HG02943 (cell line): ENCODE measurements at regions not wholly inside any gene's neighbourhood (a gene's known extent, or its start where the extent isn't known, plus 50 kb on each side); places are given as distances from the start of the nearest gene placed in this dataset.
"Not testable (repeated sequence)": the region's sequence is repeated elsewhere in the genome, so short reads cannot be mapped to it uniquely, and the experiment has no call there.

ENCODE experiments used
- ATAC-seq: cut with Tn5 transposase; IDR thresholded peaks from one replicate; pipeline ENCODE4 v1.9.1; 2021; ENCODE audit warnings: mild to moderate bottlenecking, low read depth, moderate library complexity; ENCODE audit not compliant: unreplicated experiment

DNA sequence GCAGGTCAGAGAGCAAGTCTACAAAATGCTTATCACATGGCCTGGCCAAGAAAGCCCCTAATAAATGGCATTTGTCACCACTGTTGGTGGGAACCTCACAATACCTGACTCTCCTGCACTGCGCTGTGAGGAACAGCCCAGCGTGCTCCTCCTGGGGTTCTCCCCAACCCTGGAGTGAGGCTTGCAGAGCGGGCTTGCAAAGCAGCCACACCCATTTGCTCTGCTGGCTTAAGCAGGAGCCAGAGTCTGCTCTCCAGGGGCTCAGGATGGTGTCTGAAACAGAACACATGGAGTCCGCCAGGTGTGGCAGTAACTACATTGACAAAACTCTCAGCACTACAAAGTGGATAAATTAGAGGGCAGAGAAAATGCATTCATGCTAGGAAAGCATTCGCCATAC lies 331.0 kb upstream of the CCL2 start:
- ATAC-seq, result no peak

DNA sequence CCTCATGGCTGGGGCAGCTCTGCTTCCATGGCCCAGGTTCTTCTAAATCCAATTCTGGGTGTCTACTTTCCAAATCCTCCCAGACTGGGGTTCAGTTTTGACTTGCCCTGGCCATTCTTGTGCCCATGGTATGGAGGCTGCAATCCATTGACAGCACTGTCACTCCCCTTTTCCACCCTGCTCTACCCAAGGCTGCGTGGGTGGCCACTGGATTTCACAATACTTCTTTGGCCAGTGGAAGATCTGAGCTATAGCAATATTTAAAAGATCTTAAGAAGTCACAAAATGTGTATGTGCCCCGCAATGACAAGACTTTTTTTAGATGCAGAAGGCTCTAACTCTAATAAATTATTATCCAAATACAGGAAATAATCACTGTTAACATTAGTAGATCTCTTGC lies 329.4 kb upstream of the CCL2 start:
- no peak for ATAC-seq

DNA sequence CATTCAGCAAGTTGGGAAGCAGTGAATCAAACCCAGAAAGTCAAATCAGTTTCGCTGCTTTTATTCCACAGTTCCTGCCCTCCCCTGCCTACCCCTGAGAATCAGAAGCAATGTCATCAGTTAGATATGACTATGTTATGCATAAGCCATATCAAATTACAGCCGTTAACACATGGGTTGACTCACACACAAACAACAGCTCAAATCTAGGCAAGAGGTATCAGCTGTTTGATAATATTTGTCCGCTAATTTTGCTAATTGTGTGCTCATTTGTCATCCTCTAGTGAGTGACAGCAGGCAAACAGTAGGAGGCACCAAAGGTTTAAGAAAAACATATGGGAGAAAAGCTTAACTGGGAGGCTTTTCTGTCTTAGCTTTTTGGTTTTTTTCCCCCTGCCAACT lies 327.4 kb upstream of the CCL2 start:
- no peak for ATAC-seq

DNA sequence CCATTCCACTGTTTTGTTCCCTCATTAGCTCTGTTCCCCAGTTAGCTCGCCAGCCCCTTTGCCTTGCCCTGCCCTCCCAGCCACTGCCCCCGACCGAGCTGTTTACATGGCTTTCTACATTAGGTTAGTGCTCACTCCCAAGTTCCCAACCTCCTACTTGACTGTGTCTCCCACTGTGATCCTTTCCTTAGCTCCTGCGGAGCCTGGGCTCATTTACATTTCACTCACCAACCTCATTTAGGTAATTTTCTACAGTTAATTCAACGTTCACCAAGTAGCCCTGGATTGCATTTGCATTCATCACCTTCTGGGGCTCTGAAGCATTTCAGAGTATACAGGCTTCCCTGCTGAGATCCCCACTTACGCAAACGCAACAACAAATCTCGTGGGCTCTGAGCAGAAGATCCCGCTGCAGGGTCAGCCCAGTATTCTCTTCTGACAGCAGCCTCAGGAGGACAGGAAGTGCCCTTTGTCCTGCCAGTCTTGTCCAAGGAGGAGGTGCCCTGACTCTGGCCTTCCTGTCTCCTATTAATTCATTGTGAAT lies 325.8 kb upstream of the CCL2 start:
- no peak for ATAC-seq

DNA sequence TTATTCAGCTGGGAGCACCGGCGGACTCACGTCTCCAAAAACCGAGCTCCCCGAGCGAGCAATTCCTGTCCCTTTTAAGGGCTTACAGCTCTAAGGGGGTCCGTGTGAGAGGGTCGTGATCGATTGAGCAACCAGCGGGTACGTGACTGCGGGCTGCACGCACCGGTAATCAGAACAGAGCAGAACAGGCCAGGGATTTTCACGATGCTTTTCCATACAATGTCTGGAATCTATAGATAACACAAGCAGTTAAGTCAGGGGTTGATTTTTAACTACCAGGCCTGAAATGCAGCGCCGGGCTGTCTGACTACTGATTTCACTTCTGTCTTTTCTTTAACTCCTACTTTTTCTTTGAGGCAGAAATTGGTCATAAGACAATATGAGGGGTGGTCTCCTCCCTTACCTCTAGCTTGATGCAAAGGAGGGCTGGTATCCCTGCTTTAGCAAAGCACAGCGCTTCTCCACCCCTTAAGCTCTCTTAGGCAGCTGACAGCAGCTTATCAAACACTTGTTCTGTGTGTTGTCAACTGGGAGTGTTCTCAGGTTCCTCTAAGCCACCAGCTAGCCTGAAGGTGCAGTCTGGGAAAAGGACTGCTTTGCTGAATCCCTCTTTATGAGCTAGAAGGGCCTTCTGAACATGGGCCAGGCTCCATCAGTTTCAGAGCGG lies 323.8 kb upstream of the CCL2 start:
- not testable (repeated sequence) for ATAC-seq

DNA sequence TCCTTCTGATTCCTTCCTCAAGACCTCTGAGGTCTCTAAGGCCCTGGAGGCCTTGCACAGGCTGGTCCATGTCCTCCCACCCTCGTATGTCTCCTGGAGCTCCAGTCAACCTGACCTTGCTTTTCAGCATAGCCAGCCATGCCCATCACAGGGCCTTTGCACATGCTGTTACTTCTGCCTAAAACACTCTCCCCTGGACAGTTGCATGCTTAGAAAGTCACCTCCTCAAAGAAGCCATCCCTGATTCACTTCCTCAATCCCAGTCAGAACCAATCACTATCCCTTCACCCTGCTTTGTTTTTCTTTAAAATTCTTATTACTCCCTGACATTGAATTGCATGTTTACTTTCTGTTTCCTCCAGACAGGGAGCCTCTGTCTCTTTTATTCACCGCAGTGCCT lies 322.1 kb upstream of the CCL2 start:
- no peak for ATAC-seq

DNA sequence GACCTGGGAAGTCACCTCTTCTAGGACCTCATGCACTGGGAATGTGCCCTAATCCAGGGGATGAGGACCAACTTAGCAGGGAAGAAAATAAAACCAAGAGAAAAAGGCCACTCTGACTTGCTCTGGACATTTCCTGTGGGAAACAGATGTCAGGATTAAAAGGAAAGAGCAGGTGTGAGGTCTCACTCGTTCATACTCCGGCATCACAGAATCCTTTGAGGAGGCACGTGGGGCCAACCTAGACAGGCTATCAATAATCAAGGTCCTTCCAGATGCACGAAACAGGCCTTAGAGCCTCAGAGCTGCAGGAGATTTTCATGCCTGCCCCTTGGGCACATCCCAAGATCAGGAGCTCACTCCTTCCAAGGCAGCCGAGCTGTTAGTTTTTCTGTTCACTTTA lies 321.5 kb upstream of the CCL2 start:
- no peak for ATAC-seq

DNA sequence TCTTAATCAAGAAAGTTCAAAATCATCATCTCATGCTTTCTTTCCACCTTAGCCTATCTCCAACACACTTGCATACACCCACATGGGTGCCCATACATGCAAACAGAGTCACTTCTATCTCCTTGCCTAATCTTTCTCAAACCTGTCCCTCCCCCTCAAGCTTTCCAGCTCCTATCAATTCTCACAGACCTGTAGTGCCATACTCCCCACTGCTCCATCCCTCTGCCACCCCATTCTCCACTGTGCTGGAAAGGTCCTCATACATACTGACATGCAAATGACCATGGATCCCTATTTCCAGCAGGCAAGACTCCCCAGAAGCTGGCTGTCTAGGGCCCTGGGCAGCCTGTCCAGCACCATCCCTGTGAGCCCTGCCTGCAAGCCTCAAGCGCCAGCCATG lies 320.4 kb upstream of the CCL2 start:
- no peak for ATAC-seq

DNA sequence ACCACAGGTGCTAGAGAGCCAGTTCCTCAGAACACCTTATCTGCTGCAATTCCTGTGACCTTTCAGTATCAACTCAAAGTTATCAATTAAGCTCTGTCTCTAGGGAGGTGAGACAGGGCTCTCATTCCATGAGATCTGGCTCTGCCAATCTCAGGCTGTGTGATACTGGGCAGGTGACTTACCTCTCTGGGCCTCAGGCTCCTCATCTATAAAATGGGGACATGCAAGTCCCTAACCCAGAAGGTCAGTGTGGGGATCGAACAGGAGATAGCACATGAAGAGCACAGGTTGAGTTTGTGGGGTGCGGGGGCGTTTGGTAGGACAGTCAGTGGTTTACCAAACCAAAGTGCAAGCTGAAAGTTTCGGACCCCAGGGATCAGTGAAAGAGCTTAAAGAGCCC lies 319.3 kb upstream of the CCL2 start:
- ATAC-seq, result no peak

DNA sequence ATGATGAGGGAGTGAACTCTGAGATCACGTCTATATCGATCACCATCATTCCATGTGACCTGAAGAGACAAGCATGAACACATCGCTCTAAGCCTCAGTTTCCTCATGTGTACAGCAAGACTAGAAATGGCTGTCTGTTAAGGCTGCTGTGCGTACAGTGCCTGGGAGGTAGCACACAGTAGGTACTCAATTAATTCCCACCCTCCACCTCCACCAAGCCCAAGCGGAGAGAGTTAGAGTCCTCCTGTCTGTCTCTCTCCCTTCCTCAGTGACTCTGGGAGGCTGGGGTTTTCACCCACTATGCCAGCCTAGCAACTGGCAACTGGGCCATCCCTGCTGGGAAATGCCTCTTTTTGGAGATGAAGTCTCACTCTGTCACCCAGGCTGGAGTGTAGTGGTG lies 318.3 kb upstream of the CCL2 start:
- no peak for ATAC-seq

DNA sequence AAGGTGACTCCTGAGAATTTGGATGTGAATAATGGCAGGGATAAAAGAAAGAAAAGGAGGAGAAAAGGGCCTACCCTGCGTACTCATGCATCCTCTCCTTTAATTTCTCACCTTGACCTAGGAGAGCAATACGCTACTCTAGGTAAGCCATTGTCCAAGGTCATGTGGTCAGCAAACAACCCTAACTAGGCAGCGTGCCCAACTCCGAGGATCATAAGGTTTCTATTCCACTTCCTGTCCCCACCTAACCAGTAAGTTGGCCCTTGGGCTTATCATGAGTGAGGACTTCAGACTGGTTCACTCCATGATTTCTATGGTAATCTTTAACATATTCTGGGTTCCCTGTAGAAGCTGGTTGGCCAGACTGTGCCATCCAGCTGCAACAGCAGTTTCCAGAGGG lies 315.1 kb upstream of the CCL2 start:
- ATAC-seq, result no peak

DNA sequence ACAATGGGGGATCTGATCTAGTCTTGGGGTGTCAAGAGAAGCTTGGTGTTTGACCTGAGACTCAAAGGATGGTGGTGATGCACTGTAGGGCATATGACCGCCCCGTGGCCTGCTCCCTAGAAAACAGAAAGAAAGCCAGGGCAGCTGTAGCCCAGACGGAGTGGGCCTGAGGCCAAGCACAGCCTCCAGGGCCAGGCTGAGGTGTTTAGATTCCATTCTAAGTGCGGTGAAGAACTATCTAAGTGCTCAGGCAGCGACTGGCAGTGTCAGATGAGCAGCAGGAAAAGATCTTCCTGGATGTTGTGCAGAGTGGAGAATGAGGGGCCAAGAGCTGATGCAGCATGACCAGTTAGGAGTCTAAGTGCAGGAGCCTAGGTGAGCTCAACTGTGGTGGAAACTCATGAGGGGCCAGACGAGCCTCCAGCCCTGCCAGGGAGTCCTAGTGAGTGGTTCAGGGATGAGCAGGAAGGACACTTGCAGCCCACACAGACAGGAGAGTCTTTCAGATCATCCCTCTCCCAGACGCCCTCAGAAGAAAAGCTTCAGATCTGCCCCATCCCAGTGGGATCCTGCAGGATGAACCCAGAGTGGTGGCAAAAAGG lies 314.2 kb upstream of the CCL2 start:
- ATAC-seq, result no peak

DNA sequence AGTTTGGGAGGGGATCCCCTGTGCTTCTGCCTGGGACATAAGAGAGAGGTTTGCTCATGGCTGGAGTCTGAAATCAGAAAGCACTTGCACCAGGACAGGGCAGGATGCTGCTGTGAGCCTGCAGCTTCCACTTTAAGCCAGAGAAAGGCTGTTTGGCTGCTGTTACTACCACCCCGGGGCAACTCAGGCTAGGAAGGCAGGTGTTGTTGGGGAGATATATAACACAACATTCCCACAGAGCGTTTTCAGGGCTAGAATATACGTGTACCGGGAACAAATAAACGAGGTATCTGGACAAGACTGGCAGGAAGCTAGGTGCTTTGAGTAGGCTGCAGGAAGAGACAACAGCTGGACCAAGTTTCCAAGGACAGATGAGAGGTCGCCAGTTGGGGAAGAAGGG lies 313.3 kb upstream of the CCL2 start:
- no peak for ATAC-seq

DNA sequence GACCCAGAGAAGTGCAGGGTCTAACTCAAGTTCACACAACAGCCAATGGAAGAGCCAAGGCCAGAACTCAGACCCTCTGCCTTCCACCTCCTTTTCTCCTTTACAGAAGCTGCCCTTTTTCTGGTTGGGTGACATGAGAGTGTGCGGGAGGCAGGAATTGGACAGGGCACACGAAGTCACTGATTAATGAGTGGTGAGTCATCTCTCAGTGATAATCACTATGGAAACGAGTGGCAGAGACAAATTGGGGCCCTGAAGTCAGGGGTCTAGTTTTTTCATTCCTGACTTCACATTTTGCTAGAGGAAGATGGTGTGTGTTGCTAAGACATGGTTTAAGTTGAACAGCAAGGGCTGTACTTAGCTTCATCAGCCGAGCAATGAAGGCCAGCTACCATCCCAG lies 312.7 kb upstream of the CCL2 start:
- ATAC-seq, result no peak

DNA sequence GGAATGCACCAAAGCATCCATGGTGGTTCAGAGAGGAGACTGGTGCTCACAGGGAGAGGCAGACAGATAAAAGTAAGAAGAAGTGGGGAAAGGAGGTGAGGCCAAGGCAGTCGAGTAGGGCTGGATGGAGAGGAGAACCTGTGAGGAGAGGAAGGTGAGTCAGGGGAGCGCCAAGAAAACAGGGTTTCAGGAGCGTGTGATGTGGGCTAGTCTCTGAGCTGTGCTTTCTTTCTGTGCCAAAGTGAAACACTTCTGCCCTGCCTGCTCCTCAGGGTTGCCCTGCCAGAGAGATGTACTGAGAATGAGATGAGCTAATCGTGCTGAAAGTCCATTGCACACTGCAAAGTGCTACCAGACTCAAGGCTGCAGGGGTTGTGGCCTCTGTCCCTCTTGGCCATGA lies 310.7 kb upstream of the CCL2 start:
- ATAC-seq, result no peak

DNA sequence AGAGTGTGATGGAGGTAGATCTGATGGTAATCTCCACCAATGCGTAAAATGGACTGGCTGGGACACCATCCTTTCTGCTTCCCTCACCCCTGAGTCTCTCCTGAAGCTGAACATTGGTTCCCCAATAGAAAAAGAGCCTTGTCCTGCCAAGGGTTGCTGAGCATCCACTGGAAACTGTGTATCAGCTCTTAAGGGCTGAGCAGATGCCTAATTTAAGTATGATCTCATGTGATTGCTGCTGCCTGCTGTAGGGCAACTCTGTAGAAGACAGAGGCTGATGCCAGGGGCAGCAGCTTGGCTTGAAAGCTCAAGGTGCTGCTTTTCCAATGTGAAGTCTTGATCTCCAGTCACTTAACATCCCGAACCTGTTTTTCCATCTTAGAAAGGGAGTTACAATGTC lies 310.3 kb upstream of the CCL2 start:
- no peak for ATAC-seq

DNA sequence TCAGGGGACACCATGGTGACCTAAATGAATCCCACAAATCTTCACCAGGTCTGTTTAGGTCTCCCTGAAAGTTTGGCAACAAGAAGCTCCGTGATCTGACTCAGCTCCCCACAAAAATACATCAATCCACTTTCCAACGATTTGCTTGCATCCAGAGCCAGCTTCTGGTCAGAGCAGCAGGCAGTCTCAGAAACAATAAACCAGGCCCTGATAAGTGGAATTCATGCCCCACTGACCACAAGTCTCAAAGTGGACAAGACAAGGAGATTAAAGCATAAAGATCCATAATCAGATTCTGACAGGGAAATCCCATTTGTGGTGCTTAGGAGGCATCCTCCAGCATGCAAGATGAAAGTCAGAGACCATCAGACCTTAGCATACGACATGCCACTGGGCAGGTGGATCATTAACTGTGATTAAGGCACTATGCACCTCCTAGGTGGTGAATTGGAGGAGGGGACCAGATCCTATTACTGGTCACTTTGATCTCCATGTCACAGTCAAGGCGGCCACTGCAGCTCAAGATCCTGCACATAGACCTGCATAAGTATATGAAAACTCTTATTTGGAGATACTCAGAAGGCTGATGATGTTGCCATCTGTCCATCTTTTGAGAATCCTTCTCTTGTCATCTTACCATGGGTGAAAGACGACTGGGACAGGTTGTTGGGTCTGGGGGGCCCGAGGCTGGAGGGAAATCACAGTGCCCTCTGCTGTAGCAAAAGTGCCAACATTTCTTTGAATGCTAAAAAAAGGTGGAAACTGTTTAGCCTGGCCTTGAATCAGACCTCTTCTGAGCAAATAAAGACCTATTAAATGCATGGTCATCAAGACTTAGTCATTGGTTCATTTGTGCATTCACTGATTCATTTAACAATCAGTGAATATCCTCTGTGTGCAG lies 309.2 kb upstream of the CCL2 start:
- ATAC-seq, result no peak

DNA sequence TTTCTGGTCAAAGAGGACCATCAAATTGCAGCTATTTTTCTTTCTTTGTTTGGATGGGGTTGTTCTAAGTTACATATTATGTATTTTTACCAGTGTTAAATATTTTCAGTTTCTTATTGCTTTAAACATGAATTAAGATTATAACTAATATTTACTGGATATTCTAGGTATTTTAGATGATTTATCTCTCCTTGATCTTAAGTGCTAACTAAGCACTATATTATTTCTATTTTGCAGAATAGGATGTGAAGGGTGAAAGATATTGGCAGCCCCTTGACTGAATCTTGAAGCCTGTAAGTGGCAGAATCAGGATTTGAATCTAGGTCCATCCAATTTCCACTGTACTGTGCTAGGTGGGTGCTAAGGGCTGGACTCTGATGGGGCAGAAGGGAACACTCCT lies 307.3 kb upstream of the CCL2 start:
- no peak for ATAC-seq

DNA sequence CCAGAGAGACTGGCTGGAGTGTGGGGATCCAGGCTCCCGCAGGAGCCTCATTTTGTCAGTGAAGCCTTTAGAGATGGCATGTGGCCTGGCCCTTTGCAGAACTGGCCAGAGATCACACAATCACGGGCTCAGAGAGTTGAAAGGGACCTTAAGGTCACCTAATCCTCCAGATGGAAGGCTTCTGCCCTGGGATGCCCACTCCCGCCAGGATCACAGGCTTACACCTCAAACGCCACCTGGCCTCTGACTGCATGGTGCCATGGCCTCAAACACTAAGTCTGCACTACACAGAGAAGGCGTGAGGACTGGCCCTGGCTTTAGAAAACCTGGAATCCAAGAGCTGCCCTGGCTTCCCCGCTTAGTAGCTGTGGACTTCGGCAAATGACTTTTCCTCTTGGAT lies 306.8 kb upstream of the CCL2 start:
- no peak for ATAC-seq

DNA sequence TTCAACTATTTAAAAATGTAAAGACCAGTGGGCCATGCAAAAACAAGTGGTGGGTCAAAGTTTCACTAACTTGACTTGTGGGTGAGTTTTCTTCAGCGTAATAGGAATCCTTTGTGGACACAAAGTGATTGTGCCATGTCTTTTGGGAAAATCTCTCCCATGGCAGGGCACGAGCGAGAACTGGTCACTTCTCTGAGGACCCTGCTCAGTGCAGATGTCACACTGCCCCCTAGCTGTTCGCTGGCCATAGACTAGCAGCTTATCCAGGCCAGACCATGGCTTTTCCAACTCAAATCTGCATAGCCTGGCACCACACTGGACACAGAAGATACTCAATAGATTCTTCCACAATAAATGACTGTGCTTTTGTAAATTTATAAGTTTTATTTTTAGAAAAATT lies 306.0 kb upstream of the CCL2 start:
- no peak for ATAC-seq

DNA sequence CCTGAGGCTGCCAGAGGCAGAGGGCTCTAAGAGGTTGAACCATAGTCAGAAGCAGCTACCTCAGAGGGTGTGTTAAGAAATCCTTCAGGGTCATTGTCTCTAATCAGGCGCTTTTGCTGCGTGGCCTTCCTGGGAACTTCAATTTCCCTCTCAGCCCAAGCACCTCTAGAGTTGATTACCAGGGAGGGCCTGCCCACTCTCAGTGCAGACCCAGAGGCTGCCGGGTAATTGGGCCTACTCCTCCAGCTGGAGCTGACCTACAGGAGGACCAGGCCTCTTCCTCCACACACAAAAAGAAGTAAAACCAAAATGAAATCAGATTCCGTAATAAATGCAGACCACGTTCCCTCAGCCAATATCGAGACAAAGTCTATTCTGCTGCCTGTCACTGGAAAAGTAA lies 305.0 kb upstream of the CCL2 start:
- ATAC-seq, result no peak

DNA sequence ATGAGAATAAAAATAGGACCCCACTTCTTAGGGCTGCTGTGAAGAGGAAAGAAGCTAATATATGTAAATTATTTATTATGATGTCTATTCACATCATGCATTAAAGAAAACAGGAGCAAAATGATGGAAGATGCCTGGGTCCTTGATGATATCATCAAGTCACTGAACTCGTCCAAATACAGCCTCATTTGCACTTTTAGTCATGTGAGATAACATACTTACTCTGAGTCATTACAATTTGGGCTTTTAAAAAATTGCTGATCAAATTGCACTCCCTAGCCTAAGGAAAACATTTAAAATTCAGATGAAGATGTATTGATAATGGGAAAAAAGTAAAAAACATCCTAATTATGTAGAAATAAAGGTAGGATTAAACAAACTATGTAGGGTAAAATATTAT lies 302.7 kb upstream of the CCL2 start:
- no peak for ATAC-seq
